ENCODE measurements at regions not wholly inside any gene's neighbourhood (a gene's known extent, or its start where the extent isn't known, plus 50 kb on each side); places are given as distances from the start of the nearest gene placed in this dataset.

GRCh38 chr4:15291122-15291521, 136.7 kb upstream of the C1QTNF7 start:
- DNase-seq, result no peak
- H3K4me1 ChIP-seq, result no peaks in the 10 kb centered on the region
- TF ChIP-seq CTCF (IDR thresholded peaks at IDR 0.05 in 8 of 11, conservative IDR thresholded peaks at IDR 0.05 in 3 of 11) (no peak), POLR2A (IDR thresholded peaks at IDR 0.05) (no peak)
- H3K27ac ChIP-seq, result no peak overlapping the region
- no peaks in the 10 kb centered on the region for H3K27me3 ChIP-seq (replicated peaks in 1 of 7)
- no peaks in the 10 kb centered on the region for H3K36me3 ChIP-seq
- H3K4me3 ChIP-seq, result no peak overlapping the region
- WGBS, 5 donors, result 23 to 41% (median 27%) methylated on average over 1 of the region's 1 CpG
- intact Hi-C loops (cut with DNase I; ENCODE audit: low total_unique reads), result no loop called here
- no peaks in the 10 kb centered on the region for H3K9me3 ChIP-seq

- H3K9me3 ChIP-seq, result no peaks in the 10 kb centered on the region
- no peak for TF ChIP-seq POLR2A (IDR thresholded peaks at IDR 0.05)
- TF ChIP-seq POLR2AphosphoS5 (IDR thresholded peaks at IDR 0.05), result no peak
- no peak for TF ChIP-seq CTCF (IDR thresholded peaks at IDR 0.05 in 8 of 11, conservative IDR thresholded peaks at IDR 0.05 in 3 of 11)
- no peak overlapping the region for H3K27ac ChIP-seq
- no peaks in the 10 kb centered on the region for H3K36me3 ChIP-seq
- intact Hi-C loops (cut with DNase I; ENCODE audit: low total_unique reads), result no loop called here
- DNase-seq, result no peak
- no peaks in the 10 kb centered on the region for H3K4me1 ChIP-seq
- 33 to 57% (median 50%) methylated on average over 2 of the region's 2 CpGs for WGBS, 5 donors
- no peak overlapping the region for H3K4me3 ChIP-seq
- H3K27me3 ChIP-seq (replicated peaks in 1 of 7), result no peaks in the 10 kb centered on the region
These were observed 134.1 kb upstream of the C1QTNF7 start for GRCh38 chr4:15293711-15294110.

- Histone ChIP-seq H3K27ac (no peak overlapping the region), H3K4me1 (no peaks in the 10 kb centered on the region), H3K4me3 (no peak overlapping the region), H3K9me3 (no peaks in the 10 kb centered on the region), H3K36me3 (no peaks in the 10 kb centered on the region), H3K27me3 (replicated peaks in 1 of 7) (no peaks in the 10 kb centered on the region)
- intact Hi-C loops (cut with DNase I; ENCODE audit: low total_unique reads), result no loop called here
- no peak for DNase-seq
- 78 to 97% (median 91%) methylated on average over 1 of the region's 1 CpG for WGBS, 5 donors
- no peak for TF ChIP-seq POLR2A (IDR thresholded peaks at IDR 0.05)
- no peak for TF ChIP-seq POLR2AphosphoS5 (IDR thresholded peaks at IDR 0.05)
- TF ChIP-seq CTCF (IDR thresholded peaks at IDR 0.05 in 8 of 11, conservative IDR thresholded peaks at IDR 0.05 in 3 of 11), result no peak
These were observed 133.6 kb upstream of the C1QTNF7 start for GRCh38 chr4:15294202-15294601.

GRCh38 chr4:15294832-15295231, 133.0 kb upstream of the C1QTNF7 start:
- intact Hi-C loops (cut with DNase I; ENCODE audit: low total_unique reads), result no loop called here
- H3K27ac ChIP-seq, result no peak overlapping the region
- no peak for TF ChIP-seq CTCF (IDR thresholded peaks at IDR 0.05 in 8 of 11, conservative IDR thresholded peaks at IDR 0.05 in 3 of 11)
- no peak for TF ChIP-seq POLR2AphosphoS5 (IDR thresholded peaks at IDR 0.05)
- TF ChIP-seq POLR2A (IDR thresholded peaks at IDR 0.05), result no peak
- H3K36me3 ChIP-seq, result no peaks in the 10 kb centered on the region
- WGBS, 5 donors, result 25 to 66% (median 39%) methylated on average over 4 of the region's 4 CpGs
- DNase-seq, result no peak
- H3K4me3 ChIP-seq, result no peak overlapping the region
- no peaks in the 10 kb centered on the region for H3K4me1 ChIP-seq
- no peaks in the 10 kb centered on the region for H3K27me3 ChIP-seq (replicated peaks in 1 of 7)
- H3K9me3 ChIP-seq, result no peaks in the 10 kb centered on the region
